ELF-1 (cell line): ENCODE measurements at regions not wholly inside any gene's neighbourhood (a gene's known extent, or its start where the extent isn't known, plus 50 kb on each side); places are given as distances from the start of the nearest gene placed in this dataset.
"Not testable (repeated sequence)": the region's sequence is repeated elsewhere in the genome, so short reads cannot be mapped to it uniquely, and the experiment has no call there.

Experiments used
- DNase-seq: peaks from one replicate; pipeline ENCODE4 v3.0.0-alpha.2; 2016; ENCODE audit warnings: low read depth, low spot score

GRCh38 chr3:13137941-13138832 lies 65.0 kb upstream of the IQSEC1 start:
- DNase-seq, result no peak

GRCh38 chr3:13136848-13137247 lies 63.6 kb upstream of the IQSEC1 start:
- not testable (repeated sequence) for DNase-seq

GRCh38 chr3:13136426-13136825 lies 63.2 kb upstream of the IQSEC1 start:
- no peak for DNase-seq

GRCh38 chr3:13135811-13136321 lies 62.6 kb upstream of the IQSEC1 start:
- DNase-seq, result no peak

- DNase-seq, result no peak
Measured at GRCh38 chr3:13135251-13135810, 62.1 kb upstream of the IQSEC1 start.

GRCh38 chr3:13134879-13135206 lies 61.6 kb upstream of the IQSEC1 start:
- no peak for DNase-seq

- no peak for DNase-seq
Measured at GRCh38 chr3:13134166-13134878, 61.1 kb upstream of the IQSEC1 start.

GRCh38 chr3:13133471-13133981 lies 60.3 kb upstream of the IQSEC1 start:
- no peak for DNase-seq

GRCh38 chr3:13132731-13133410 lies 59.6 kb upstream of the IQSEC1 start:
- DNase-seq, result no peak

GRCh38 chr3:13132281-13132680 lies 59.1 kb upstream of the IQSEC1 start:
- no peak for DNase-seq

- DNase-seq, result no peak
Measured at GRCh38 chr3:13130464-13131193, 57.4 kb upstream of the IQSEC1 start.

- peak; percentile 65 for DNase-seq
Measured at GRCh38 chr3:13125092-13126015, 52.1 kb upstream of the IQSEC1 start.

GRCh38 chr3:13124631-13125030 lies 51.4 kb upstream of the IQSEC1 start:
- no peak for DNase-seq

- no peak for DNase-seq
Measured at GRCh38 chr3:13123765-13124164, 50.5 kb upstream of the IQSEC1 start.

GRCh38 chr3:13123013-13123654 lies 49.9 kb upstream of the IQSEC1 start:
- DNase-seq, result no peak
